Endothelial cell of umbilical vein (primary cell): ENCODE measurements at regions not wholly inside any gene's neighbourhood (a gene's known extent, or its start where the extent isn't known, plus 50 kb on each side); places are given as distances from the start of the nearest gene placed in this dataset.

Experiments
- BruUV-seq: library from RNA; stranded (reverse); fragments of 400-500 nt; replicated peaks from 2 replicates; lab custom pipeline; 2021; lab: Mats Ljungman, UMichigan
- CTCF ChIA-PET: fragments of 300-600, 350-600 bp; sonication (Branson Sonifier 250); formaldehyde crosslinking; loops from one replicate; lab custom pipeline; 2021; ENCODE audit warnings: antibody characterized with exemption, inconsistent platforms; lab: Charles Lee
- POLR2A ChIA-PET: fragments of 300-600, 350-600 bp; sonication (Branson Sonifier 250); formaldehyde crosslinking; loops from one replicate; lab custom pipeline; 2021; ENCODE audit warnings: antibody characterized with exemption, inconsistent platforms; lab: Charles Lee
- DNase-seq: peaks from one replicate; pipeline ENCODE4 v3.0.0-alpha.2; 2011; ENCODE audit warnings: low read depth, low spot score
- FAIRE-seq: peaks from 2 replicates; lab custom pipeline; 2011; peaks lifted over from hg19 to GRCh38; lab: Jason Lieb, UNC
- H2AFZ ChIP-seq: 2 replicates; pipeline ENCODE4 v1.6.0; 2012; ENCODE audit warnings: low read depth, low read length, control low read depth, inconsistent platforms
- H3K27ac ChIP-seq: 2 replicates; pipeline ENCODE4 v1.5.1; 2011; ENCODE audit warnings: low read depth, mild to moderate bottlenecking, control low read depth, low read length, moderate library complexity; ENCODE audit not compliant: insufficient read depth
- H3K27me3 ChIP-seq, 2 experiments: 2 replicates each; pipeline versions ENCODE4 v1.6.0 to v1.6.1; 2011; ENCODE audit warnings: low read length in 2 of 2, mixed read lengths in 1 of 2; ENCODE audit not compliant: control insufficient read depth in 2 of 2, insufficient read depth in 2 of 2
- H3K36me3 ChIP-seq, 2 experiments: 2 replicates in 1 of 2; 3 replicates in 1 of 2; pipeline ENCODE4 v1.5.1; 2011; ENCODE audit warnings: low read length in 2 of 2, mild to moderate bottlenecking in 1 of 2, moderate library complexity in 1 of 2; ENCODE audit not compliant: control insufficient read depth in 2 of 2, insufficient read depth in 2 of 2; ENCODE audit errors: extremely low read depth in 1 of 2
- H3K4me1 ChIP-seq: 3 replicates; pipeline ENCODE4 v1.5.1; 2011; ENCODE audit warnings: mild to moderate bottlenecking, low read length; ENCODE audit not compliant: control insufficient read depth, insufficient read depth; ENCODE audit errors: extremely low read depth
- H3K4me2 ChIP-seq: 2 replicates; pipeline ENCODE4 v1.6.1; 2011; ENCODE audit warnings: low read length, control low read depth, mixed read lengths; ENCODE audit not compliant: insufficient read depth
- H3K4me3 ChIP-seq, 3 experiments: fragments of 200-600 bp in 1 of 3; sonication (generic), shearing (Covaris generic) in 1 of 3; replicated peaks in 1 of 3; 2 replicates each; pipeline ENCODE4 v1.5.1; 2011 to 2016; ENCODE audit warnings: control low read depth in 3 of 3, low read length in 3 of 3, mild to moderate bottlenecking in 2 of 3, inconsistent platforms in 1 of 3, low read depth in 1 of 3, moderate library complexity in 1 of 3; ENCODE audit not compliant: insufficient read depth in 1 of 3
- H3K79me2 ChIP-seq: 2 replicates; pipeline ENCODE4 v1.6.0; 2012; ENCODE audit warnings: low read length, inconsistent platforms; ENCODE audit not compliant: control insufficient read depth, insufficient read depth
- H3K9ac ChIP-seq: replicated peaks from 2 replicates; pipeline ENCODE3; 2011; ENCODE audit warnings: low read length, control low read depth; ENCODE audit not compliant: insufficient read depth; ENCODE audit errors: extremely low read depth
- H3K9me1 ChIP-seq: replicated peaks from 3 replicates; pipeline ENCODE4 v1.6.0; 2011; ENCODE audit warnings: mild to moderate bottlenecking, low read length; ENCODE audit not compliant: control insufficient read depth, insufficient read depth; ENCODE audit errors: extremely low read depth
- H3K9me3 ChIP-seq: replicated peaks from 2 replicates; pipeline ENCODE4 v1.5.1; 2012; ENCODE audit warnings: low read length, inconsistent platforms; ENCODE audit not compliant: control insufficient read depth, insufficient read depth
- H4K20me1 ChIP-seq: replicated peaks from 2 replicates; pipeline ENCODE3; 2011; ENCODE audit warnings: mild to moderate bottlenecking, low read length; ENCODE audit not compliant: control insufficient read depth, insufficient read depth; ENCODE audit errors: extremely low read depth
- EZH2 ChIP-seq: IDR thresholded peaks from 2 replicates; pipeline ENCODE4 v1.6.1; 2012; ENCODE audit warnings: borderline replicate concordance, low read depth, mild to moderate bottlenecking, moderate library complexity, low read length, inconsistent platforms; ENCODE audit not compliant: severe bottlenecking
- FOS ChIP-seq: IDR thresholded peaks from 2 replicates; pipeline ENCODE4 v1.6.1; 2011; ENCODE audit warnings: mild to moderate bottlenecking, low read length, moderate library complexity, borderline replicate concordance; ENCODE audit not compliant: insufficient read depth
- GATA2 ChIP-seq: IDR thresholded peaks from 2 replicates; pipeline ENCODE4 v1.7.0; 2011; ENCODE audit warnings: low read depth, mild to moderate bottlenecking, moderate library complexity, mixed read lengths, low read length; ENCODE audit not compliant: insufficient read length, insufficient read depth
- JUN ChIP-seq: IDR thresholded peaks from 2 replicates; pipeline ENCODE4 v1.6.1; 2011; ENCODE audit warnings: borderline replicate concordance, low read depth; ENCODE audit not compliant: insufficient read length, insufficient read depth
- MYC ChIP-seq: IDR thresholded peaks from one replicate; pipeline ENCODE4 v1.6.1; 2011; ENCODE audit warnings: mild to moderate bottlenecking, low read depth, low read length
- POLR2A ChIP-seq: IDR thresholded peaks from 2 replicates; pipeline ENCODE4 v1.6.1; 2012; ENCODE audit warnings: low read depth, mild to moderate bottlenecking, control low read depth, low read length
- POLR2AphosphoS5 ChIP-seq: IDR thresholded peaks from 2 replicates; pipeline ENCODE4 v1.6.1; 2012; ENCODE audit warnings: low read depth, mild to moderate bottlenecking, control low read depth, low read length, moderate library complexity; ENCODE audit not compliant: insufficient read depth
- dilution Hi-C: fragments of 300-500 bp; cut with MboI; formaldehyde crosslinking; loops from one replicate; pipeline ENCODE4 v1.15.0; 2019; ENCODE audit warnings: low sequenced_read_pairs; ENCODE audit not compliant: extremely low pct_ligation_motif_present
- intact Hi-C: fragments of 100-400 bp; cut with micrococcal nuclease; formaldehyde crosslinking; loops from one replicate; pipeline ENCODE4 v1.10.0; 2022
- TF ChIP-seq, protein P1 (sequence below): IDR thresholded peaks from 2 replicates; pipeline ENCODE4 v1.6.1; 2011; ENCODE audit not compliant: insufficient read depth, insufficient read length
- TF ChIP-seq, protein P2 (sequence below), 2 donors: IDR thresholded peaks; 1 replicate in 1 of 2; 2 replicates in 1 of 2; pipeline ENCODE4 v1.5.1; 2011; ENCODE audit warnings: low read length in 2 of 2, mild to moderate bottlenecking in 2 of 2, moderate library complexity in 2 of 2, control low read depth in 1 of 2, inconsistent platforms in 1 of 2, low read depth in 1 of 2; ENCODE audit not compliant: insufficient read depth in 1 of 2; ENCODE audit errors: extremely low read depth in 1 of 2

DNA sequence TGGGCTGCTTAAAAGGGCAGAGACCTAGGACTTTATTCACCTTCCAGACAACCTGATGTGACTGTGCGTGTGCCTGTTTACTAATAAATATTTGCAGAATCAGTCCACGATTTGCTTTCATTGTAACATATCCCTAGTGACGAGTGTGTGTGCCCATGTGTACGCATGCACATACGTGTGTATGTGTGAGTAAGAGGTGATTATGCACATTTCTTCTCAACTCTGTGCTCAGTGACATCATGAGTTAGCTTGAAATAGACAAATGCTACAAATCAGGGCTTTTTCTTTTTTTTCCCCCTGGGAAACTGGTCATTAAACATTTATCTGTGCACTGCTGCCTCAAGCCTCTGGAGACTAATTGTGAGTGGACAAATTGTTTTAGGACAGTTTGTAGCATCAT is 242.6 kb upstream of the SOX4 start:
- ChIA-PET POLR2A (no interaction called here), CTCF (no interaction called here)
- DNase-seq (no peak), FAIRE-seq (no peak)
- Histone ChIP-seq H3K79me2 (no peaks in the 10 kb centered on the region), H3K4me3 (no peak overlapping the region), H3K36me3 (no peaks in the 10 kb centered on the region), H3K9ac (no peak overlapping the region), H3K9me3 (no peaks in the 10 kb centered on the region), H3K27me3 (no peaks in the 10 kb centered on the region), H4K20me1 (no peaks in the 10 kb centered on the region), H3K4me1 (peaks cover 4% of the 10 kb centered on the region), H3K4me2 (no peak overlapping the region), H3K27ac (no peak overlapping the region), H2AFZ (no peak overlapping the region), H3K9me1 (peaks cover 3% of the 10 kb centered on the region)
- TF ChIP-seq MYC (no peak), POLR2A (no peak), GATA2 (no peak), JUN (no peak), FOS (no peak), EZH2 (no peak), POLR2AphosphoS5 (no peak)
- TF ChIP-seq, protein P1, sequence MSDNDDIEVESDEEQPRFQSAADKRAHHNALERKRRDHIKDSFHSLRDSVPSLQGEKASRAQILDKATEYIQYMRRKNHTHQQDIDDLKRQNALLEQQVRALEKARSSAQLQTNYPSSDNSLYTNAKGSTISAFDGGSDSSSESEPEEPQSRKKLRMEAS: no peak
- TF ChIP-seq, protein P2, sequence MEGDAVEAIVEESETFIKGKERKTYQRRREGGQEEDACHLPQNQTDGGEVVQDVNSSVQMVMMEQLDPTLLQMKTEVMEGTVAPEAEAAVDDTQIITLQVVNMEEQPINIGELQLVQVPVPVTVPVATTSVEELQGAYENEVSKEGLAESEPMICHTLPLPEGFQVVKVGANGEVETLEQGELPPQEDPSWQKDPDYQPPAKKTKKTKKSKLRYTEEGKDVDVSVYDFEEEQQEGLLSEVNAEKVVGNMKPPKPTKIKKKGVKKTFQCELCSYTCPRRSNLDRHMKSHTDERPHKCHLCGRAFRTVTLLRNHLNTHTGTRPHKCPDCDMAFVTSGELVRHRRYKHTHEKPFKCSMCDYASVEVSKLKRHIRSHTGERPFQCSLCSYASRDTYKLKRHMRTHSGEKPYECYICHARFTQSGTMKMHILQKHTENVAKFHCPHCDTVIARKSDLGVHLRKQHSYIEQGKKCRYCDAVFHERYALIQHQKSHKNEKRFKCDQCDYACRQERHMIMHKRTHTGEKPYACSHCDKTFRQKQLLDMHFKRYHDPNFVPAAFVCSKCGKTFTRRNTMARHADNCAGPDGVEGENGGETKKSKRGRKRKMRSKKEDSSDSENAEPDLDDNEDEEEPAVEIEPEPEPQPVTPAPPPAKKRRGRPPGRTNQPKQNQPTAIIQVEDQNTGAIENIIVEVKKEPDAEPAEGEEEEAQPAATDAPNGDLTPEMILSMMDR (IDR thresholded peaks at IDR 0.05; ENCODE audit: extremely low read depth in 1 of 2, insufficient read depth in 1 of 2, low read depth in 1 of 2, low read length in 2 of 2): no peak
- dilution Hi-C loops (no loop called here), intact Hi-C loops (no loop called here)
- BruUV-seq: no TSS peak
